Keratinocyte (primary cell): ENCODE measurements at regions not wholly inside any gene's neighbourhood (a gene's known extent, or its start where the extent isn't known, plus 50 kb on each side); places are given as distances from the start of the nearest gene placed in this dataset.

Experiments
- DNase-seq: peaks from one replicate; pipeline ENCODE4 v3.0.0-alpha.2; 2011; ENCODE audit warnings: low read depth, missing footprints, low spot score
- FAIRE-seq: peaks from 2 replicates; lab custom pipeline; 2011; peaks lifted over from hg19 to GRCh38; lab: Jason Lieb, UNC
- H2AFZ ChIP-seq: 2 replicates; pipeline ENCODE4 v1.6.0; 2012; ENCODE audit warnings: low read length, control low read depth, inconsistent platforms; ENCODE audit not compliant: control insufficient read depth
- H3K27ac ChIP-seq: 2 replicates; pipeline ENCODE4 v1.5.1; 2011; ENCODE audit warnings: low read length; ENCODE audit not compliant: control insufficient read depth, insufficient read depth
- H3K27me3 ChIP-seq: 3 replicates; pipeline ENCODE4 v1.6.0; 2011; ENCODE audit warnings: low read length; ENCODE audit not compliant: control insufficient read depth, insufficient read depth; ENCODE audit errors: extremely low read depth
- H3K36me3 ChIP-seq, 2 experiments: 2 replicates in 1 of 2; 3 replicates in 1 of 2; pipeline ENCODE4 v1.5.1; 2011; ENCODE audit warnings: low read length in 2 of 2, mild to moderate bottlenecking in 1 of 2; ENCODE audit not compliant: control insufficient read depth in 2 of 2, insufficient read depth in 2 of 2; ENCODE audit errors: extremely low read depth in 1 of 2
- H3K4me1 ChIP-seq: 3 replicates; pipeline ENCODE4 v1.5.1; 2011; ENCODE audit warnings: low read length; ENCODE audit not compliant: control insufficient read depth, insufficient read depth; ENCODE audit errors: extremely low read depth
- H3K4me2 ChIP-seq: 3 replicates; pipeline ENCODE4 v1.6.0; 2011; ENCODE audit warnings: low read depth, low read length; ENCODE audit not compliant: control insufficient read depth, insufficient read depth; ENCODE audit errors: extremely low read depth
- H3K4me3 ChIP-seq, 3 experiments: fragments of 200-600 bp in 1 of 3; sonication (generic) in 1 of 3; 2 replicates in 2 of 3; 3 replicates in 1 of 3; pipeline ENCODE4 v1.5.1; 2011 to 2016; ENCODE audit warnings: low read length in 3 of 3, mild to moderate bottlenecking in 3 of 3, control low read depth in 2 of 3, inconsistent platforms in 1 of 3, low read depth in 1 of 3, mixed read lengths in 1 of 3, mixed run types in 1 of 3, moderate library complexity in 1 of 3; ENCODE audit not compliant: control insufficient read depth in 2 of 3, insufficient read depth in 2 of 3; ENCODE audit errors: extremely low read depth in 1 of 3
- H3K79me2 ChIP-seq: 2 replicates; pipeline ENCODE4 v1.6.0; 2012; ENCODE audit warnings: low read length; ENCODE audit not compliant: control insufficient read depth, insufficient read depth
- H3K9ac ChIP-seq: 3 replicates; pipeline ENCODE4 v1.6.0; 2011; ENCODE audit warnings: low read length; ENCODE audit not compliant: control insufficient read depth, insufficient read depth; ENCODE audit errors: extremely low read depth
- H3K9me1 ChIP-seq: 3 replicates; pipeline ENCODE4 v1.6.0; 2011; ENCODE audit warnings: low read length; ENCODE audit not compliant: control insufficient read depth, insufficient read depth; ENCODE audit errors: extremely low read depth
- H3K9me3 ChIP-seq: 2 replicates; pipeline ENCODE4 v1.5.1; 2012; ENCODE audit warnings: low read depth, low read length; ENCODE audit not compliant: control insufficient read depth
- H4K20me1 ChIP-seq: 3 replicates; pipeline ENCODE4 v1.6.0; 2011; ENCODE audit warnings: low read length; ENCODE audit not compliant: control insufficient read depth, insufficient read depth; ENCODE audit errors: extremely low read depth
- EZH2 ChIP-seq: IDR thresholded peaks from one replicate; pipeline ENCODE4 v1.6.1; 2012; ENCODE audit warnings: inconsistent platforms, mild to moderate bottlenecking, low read length, moderate library complexity
- dilution Hi-C: fragments of 300-500 bp; cut with MboI; formaldehyde crosslinking; loops from one replicate; pipeline ENCODE4 v1.7.0; 2020; ENCODE audit warnings: low sequenced_read_pairs; ENCODE audit not compliant: extremely low pct_ligation_motif_present
- TF ChIP-seq, protein P1 (sequence below), 3 experiments: IDR thresholded peaks in 1 of 3; conservative IDR thresholded peaks in 1 of 3; optimal IDR thresholded peaks in 1 of 3; 2 replicates in 2 of 3; 3 replicates in 1 of 3; pipeline versions ENCODE3 to v1.5.1; 2011; ENCODE audit warnings: low read length in 3 of 3, mild to moderate bottlenecking in 3 of 3, moderate library complexity in 2 of 3, control low read depth in 1 of 3, inconsistent platforms in 1 of 3; ENCODE audit not compliant: insufficient read depth in 2 of 3; ENCODE audit errors: extremely low read depth in 1 of 3

DNA sequence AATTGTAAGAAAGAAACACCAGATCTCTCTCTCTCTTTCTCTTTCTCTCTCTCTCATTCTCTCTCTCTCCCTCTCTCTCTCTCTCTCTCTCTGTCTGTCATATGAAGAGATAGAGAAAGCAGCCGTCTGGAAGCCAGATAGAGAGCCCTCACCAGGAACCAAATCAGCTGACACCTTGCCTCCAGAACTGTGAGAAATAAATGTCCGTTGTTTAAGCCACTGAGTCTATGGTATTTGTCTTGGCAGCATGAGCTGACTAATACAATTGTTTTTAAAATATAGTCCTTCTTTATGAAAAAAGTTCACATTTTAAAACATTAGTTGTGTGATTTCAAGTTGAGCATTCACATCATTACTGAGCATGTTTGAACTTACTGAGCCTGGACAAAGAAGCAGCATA is 275.6 kb downstream of the CETN3 start:
- no peak overlapping the region for H3K9ac ChIP-seq
- FAIRE-seq (no peak), DNase-seq (no peak)
- TF ChIP-seq, protein P1, sequence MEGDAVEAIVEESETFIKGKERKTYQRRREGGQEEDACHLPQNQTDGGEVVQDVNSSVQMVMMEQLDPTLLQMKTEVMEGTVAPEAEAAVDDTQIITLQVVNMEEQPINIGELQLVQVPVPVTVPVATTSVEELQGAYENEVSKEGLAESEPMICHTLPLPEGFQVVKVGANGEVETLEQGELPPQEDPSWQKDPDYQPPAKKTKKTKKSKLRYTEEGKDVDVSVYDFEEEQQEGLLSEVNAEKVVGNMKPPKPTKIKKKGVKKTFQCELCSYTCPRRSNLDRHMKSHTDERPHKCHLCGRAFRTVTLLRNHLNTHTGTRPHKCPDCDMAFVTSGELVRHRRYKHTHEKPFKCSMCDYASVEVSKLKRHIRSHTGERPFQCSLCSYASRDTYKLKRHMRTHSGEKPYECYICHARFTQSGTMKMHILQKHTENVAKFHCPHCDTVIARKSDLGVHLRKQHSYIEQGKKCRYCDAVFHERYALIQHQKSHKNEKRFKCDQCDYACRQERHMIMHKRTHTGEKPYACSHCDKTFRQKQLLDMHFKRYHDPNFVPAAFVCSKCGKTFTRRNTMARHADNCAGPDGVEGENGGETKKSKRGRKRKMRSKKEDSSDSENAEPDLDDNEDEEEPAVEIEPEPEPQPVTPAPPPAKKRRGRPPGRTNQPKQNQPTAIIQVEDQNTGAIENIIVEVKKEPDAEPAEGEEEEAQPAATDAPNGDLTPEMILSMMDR (optimal IDR thresholded peaks at IDR 0.05 in 1 of 3, IDR thresholded peaks at IDR 0.05 in 1 of 3, conservative IDR thresholded peaks at IDR 0.05 in 1 of 3; ENCODE audit: extremely low read depth in 1 of 3, insufficient read depth in 2 of 3, low read length in 3 of 3): no peak
- no peak for TF ChIP-seq EZH2
- dilution Hi-C loops: no loop called here
- H2AFZ ChIP-seq: no peak overlapping the region
- no peaks in the 10 kb centered on the region for H3K36me3 ChIP-seq
- H4K20me1 ChIP-seq: no peaks in the 10 kb centered on the region
- no peaks in the 10 kb centered on the region for H3K79me2 ChIP-seq
- H3K4me2 ChIP-seq: no peak overlapping the region
- H3K9me3 ChIP-seq: peaks cover 2% of the 10 kb centered on the region
- no peaks in the 10 kb centered on the region for H3K4me1 ChIP-seq
- no peaks in the 10 kb centered on the region for H3K27me3 ChIP-seq
- no peak overlapping the region for H3K27ac ChIP-seq
- H3K9me1 ChIP-seq: no peaks in the 10 kb centered on the region
- no peak overlapping the region for H3K4me3 ChIP-seq

GRCh38 chr5:90131383-90132133 is 278.0 kb downstream of the CETN3 start:
- Histone ChIP-seq H3K9me3 (peaks cover 2% of the 10 kb centered on the region), H3K27ac (no peak overlapping the region), H3K27me3 (no peaks in the 10 kb centered on the region)

More at GRCh38 chr5:90131383-90132133, 278.0 kb downstream of the CETN3 start:
- dilution Hi-C loops: no loop called here
- DNase-seq (no peak), FAIRE-seq (no peak)
- Histone ChIP-seq H3K79me2 (no peaks in the 10 kb centered on the region), H3K4me1 (no peaks in the 10 kb centered on the region), H2AFZ (no peak overlapping the region), H3K4me2 (no peak overlapping the region), H4K20me1 (no peaks in the 10 kb centered on the region), H3K9ac (no peak overlapping the region), H3K4me3 (no peak overlapping the region), H3K9me1 (no peaks in the 10 kb centered on the region), H3K36me3 (no peaks in the 10 kb centered on the region)
- TF ChIP-seq EZH2: no peak
- TF ChIP-seq, protein P1 (optimal IDR thresholded peaks at IDR 0.05 in 1 of 3, IDR thresholded peaks at IDR 0.05 in 1 of 3, conservative IDR thresholded peaks at IDR 0.05 in 1 of 3; ENCODE audit: extremely low read depth in 1 of 3, insufficient read depth in 2 of 3, low read length in 3 of 3): no peak
